HG02884 (cell line): ENCODE measurements at regions not wholly inside any gene's neighbourhood (a gene's known extent, or its start where the extent isn't known, plus 50 kb on each side); places are given as distances from the start of the nearest gene placed in this dataset.
"Not testable (repeated sequence)": the region's sequence is repeated elsewhere in the genome, so short reads cannot be mapped to it uniquely, and the experiment has no call there.

ENCODE experiments used
- ATAC-seq: cut with Tn5 transposase; IDR thresholded peaks from one replicate; pipeline ENCODE4 v1.9.1; 2021; ENCODE audit warnings: mild to moderate bottlenecking, moderate library complexity; ENCODE audit not compliant: unreplicated experiment

DNA sequence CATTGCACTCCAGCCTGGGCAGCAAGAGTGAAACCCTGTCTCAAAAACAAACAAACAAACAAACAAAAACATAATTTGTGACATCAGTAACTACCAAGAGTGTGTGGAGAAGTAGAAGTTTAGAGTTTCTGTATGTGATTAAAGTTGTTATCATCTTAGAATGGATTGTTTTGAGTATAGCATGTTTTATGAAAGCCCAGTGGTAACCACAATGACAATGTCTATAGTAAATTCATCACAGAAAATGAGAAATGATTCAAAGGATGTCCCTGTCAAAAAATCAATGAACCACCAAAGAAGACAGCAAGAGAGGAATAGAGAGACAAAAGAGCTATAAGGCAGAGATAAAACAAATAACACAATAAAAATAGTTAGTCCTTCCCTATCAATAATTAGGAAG lies 1299.2 kb downstream of the CNTNAP5 start:
- no peak for ATAC-seq

DNA sequence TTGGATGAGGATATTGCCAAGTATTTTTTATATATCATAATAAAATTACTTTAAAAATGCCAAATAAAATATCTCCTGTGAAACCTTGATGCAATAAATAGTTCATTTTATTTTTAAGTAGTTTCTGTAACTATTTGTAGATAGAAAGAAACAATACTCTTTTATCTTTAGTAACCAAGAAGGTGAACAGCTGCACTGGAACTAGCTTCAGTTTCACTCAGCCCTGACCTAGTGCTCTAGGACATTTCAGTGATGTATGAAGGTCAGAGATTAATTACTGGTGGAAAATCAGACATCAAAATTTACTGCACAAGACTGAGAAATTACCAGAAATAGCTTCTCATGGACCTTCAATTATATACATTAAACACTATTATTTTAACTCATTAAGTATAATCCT lies 1305.0 kb downstream of the CNTNAP5 start:
- ATAC-seq = peak; percentile 67

DNA sequence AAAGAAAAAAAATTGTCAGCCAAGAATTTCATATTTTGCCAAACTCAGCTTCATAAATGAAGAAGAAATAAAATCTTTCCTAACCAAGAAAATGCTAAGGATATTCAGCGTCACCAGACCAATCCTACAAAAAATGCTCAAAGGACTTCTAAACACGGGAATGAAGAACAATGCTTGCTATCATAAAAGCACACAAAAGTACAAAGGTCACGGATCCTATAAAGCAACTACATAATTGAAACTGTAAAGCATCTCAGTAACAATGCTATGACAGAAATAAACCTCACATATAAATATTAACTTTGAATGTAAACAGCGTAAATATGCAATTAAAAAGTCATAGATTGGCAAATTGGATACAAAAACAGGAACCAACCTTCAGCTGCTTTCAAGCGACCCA lies 1314.6 kb upstream of the GYPC start:
- no peak for ATAC-seq

DNA sequence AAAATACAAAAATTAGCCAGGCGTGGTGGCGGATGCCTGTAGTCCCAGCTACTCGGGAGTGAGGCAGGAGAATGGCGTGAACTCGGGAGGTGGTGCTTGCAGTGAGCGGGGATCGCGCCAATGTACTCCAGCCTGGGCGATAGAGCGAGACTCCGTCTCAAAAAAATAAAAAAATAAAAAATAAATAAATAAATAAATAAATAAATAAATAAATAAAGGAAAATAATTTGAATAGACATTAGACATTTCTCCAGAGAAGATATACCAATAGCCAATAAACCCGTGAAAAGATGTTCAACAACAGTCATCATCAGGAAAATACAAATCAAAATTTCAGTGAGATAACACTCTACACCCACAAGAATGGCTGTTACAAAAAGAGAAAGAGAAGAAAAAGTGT lies 1302.4 kb upstream of the GYPC start:
- ATAC-seq = not testable (repeated sequence)

DNA sequence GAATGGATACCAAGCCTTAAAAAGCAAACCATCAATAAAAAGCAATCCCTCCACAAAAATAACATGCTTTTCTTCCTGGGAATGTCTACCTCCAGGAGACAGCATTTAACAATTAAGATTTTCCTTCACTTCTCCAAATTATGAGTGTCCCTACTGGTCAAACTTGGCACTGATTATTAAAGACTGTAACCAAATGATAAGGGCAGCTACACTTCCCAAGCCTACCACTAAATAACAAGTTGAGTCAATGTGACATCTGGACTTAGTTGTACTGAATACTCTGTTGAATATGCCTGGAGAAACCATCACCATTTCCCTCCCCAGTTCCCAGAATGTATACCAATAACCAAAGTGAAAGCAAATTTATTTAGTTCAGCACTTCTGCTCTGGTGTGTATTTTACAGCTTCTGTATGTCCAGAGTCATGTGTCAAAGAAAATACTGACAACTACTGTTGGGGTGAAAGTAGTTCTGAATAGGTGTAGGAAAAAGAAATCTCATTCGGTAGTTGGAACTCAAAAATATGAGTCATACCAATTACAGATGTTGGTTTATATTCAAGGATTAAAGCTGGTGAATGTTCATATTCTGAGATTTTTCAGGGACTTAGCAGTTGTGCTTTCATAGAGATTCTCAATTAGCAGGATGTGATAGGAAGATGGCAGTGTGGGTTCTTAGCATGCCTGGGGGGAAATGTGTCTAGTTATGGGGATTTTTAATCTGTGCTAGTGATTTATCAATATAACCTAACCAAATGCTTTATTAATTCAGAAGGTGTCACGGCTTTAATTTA lies 1291.6 kb upstream of the GYPC start:
- ATAC-seq = no peak

DNA sequence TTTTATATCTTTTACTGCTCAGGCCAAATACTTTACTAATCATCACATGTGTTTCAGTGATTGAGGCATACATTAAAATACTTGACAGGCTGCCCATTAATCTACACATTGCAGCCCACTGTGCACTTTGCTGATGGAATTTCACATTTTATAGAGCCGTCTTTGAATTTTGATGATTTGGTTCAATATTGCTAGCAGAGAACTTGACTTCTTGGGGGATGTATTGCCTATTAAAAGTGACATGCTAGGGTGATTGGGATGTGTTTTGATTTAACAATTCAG lies 1291.0 kb upstream of the GYPC start:
- ATAC-seq = no peak

GRCh38 chr2:125371867-125372266 lies 1284.1 kb upstream of the GYPC start:
- ATAC-seq = no peak

DNA sequence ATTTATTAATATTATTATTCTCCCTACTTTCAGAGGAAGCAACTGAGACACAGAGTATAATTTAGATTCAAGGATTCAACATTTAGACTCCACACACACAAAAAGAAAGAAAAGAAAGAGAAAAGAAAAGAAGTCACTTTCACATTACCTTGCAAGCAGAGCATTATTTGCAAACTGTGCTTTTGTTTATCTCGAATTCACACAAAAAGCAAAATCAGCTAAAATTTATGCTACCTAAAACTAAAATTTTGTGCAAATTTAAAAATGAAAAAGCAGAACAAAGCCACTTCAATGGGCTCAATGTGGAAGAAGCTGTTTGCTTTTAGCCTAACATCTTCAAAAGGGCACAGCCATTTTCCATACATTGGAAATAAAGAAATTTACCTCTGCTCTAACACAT lies 1282.7 kb upstream of the GYPC start:
- ATAC-seq = no peak

DNA sequence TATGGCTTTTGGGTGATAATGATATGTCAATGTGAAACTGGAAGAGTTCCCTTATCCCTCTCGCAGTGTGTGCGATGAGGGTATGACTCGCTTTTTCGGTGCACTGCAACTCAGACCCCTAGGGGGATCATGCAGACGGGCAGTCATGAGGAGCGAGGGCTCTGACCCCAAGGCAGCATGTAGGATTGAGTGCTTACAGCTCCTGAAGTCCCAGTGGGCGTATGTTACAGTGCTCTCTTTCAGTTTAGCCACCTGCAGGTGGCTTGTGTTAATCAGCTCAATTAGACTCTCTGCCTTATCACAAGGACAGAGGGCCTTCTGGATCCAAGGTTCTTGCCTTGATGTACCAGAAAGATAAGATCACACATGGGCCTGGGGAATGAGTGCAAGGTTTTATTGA lies 1269.9 kb upstream of the GYPC start:
- no peak for ATAC-seq

- peak; percentile 82 for ATAC-seq
Observed at GRCh38 chr2:125397535-125398251, 1258.3 kb upstream of the GYPC start.

DNA sequence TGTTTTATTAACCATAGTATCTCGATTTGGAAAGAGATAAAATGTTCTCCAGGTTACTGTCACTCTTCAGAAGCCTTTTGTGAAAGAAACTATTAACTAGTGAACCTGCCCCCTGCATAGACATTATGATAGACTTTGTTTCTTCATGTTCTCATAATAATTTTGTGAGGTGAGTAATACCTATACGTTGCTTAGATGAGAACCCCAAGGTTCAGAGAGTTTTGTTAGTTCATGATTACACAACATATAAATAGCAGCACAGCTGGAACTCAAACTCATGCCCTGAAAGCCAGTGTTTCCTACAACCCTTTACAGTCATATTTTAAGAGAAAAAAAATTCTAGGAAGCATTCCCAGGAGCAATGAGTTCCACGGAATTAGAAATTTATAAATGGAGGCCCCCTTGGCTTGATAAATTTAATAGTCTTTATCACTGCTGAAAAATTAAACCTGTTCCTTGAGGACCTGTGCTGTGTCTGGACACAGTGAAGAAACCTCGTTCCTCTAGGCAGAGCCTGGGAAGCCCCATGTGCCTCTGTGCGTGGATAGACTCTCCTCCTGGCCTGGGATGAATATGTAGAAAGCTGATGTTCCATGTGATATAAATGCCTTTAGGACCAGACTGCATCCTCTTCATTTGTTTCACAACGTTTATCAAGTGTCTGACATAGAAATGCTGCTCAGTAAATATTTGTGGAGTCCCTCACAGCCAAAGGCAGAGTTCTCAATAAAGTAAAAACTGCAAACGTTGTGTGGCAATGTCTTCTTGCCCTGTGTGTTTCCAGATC lies 1257.0 kb upstream of the GYPC start:
- ATAC-seq = peak; percentile 43

GRCh38 chr2:125405816-125406215 lies 1250.1 kb upstream of the GYPC start:
- ATAC-seq = no peak

DNA sequence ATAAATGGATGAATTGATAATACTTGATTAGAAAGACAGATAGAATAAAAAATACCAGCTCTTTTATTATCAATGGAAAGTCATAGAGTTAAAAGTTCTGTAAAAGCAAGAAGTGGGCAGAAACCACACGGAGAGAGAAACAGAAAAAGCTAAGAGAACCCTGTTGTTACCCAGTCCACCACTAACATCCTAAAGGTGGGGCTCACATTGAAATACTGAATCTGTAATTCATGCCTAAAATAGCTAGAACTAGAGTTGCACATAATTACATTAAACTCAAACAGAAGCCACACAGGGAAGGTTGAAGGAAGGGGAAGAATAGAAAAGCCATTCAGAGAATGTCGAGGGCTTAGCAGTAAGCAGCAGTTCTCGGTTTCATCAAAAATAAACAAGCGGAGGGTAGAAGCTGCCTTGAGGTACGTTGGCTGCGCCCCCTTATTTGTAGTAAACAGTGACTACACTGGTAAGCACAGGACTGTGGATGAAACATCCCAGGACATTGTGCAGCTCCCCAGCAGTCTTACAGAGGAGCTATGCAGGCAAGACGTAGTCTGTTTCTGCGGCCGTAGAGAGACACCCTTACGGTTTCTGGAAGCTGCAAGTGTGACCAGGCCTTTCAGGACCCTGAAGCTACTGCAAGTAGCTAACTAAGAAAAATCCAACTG lies 1247.0 kb upstream of the GYPC start:
- ATAC-seq = no peak

- no peak for ATAC-seq
Observed at GRCh38 chr2:125418483-125418882, 1237.5 kb upstream of the GYPC start.

- not testable (repeated sequence) for ATAC-seq
Observed at GRCh38 chr2:125422198-125422770, 1233.7 kb upstream of the GYPC start.

GRCh38 chr2:125424266-125424785 lies 1231.6 kb upstream of the GYPC start:
- ATAC-seq = no peak

- ATAC-seq = no peak
Observed at GRCh38 chr2:125427721-125428315, 1228.1 kb upstream of the GYPC start.

DNA sequence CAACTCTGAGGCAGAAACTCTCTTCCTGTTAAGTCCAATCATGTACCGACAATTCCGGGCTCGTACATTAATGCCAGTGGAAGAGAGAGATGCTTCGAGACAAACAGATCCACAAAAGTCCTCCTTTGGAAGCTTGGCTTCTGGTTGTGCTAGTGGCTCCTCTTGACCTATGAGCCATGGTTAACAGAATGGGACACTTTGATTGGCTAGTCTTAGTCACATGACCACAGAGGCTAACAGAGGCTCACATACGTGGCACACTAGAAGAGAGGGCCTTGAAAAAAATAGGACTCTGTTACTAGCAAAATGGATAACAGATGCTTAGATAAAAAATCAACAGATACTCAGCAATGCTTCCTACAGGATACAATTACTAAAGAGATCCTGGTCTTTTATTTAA lies 1211.9 kb upstream of the GYPC start:
- ATAC-seq = no peak

- no peak for ATAC-seq
Observed at GRCh38 chr2:125445495-125445894, 1210.5 kb upstream of the GYPC start.

GRCh38 chr2:125450092-125450491 lies 1205.9 kb upstream of the GYPC start:
- no peak for ATAC-seq
